ENCODE measurements at regions not wholly inside any gene's neighbourhood (a gene's known extent, or its start where the extent isn't known, plus 50 kb on each side); places are given as distances from the start of the nearest gene placed in this dataset.

GRCh38 chr1:112133487-112133886 lies 144.0 kb upstream of the KCND3 start:
- Histone ChIP-seq H3K4me2 (ENCODE audit: low read length) (no peak overlapping the region), H3K4me3 (ENCODE audit: low read depth, low read length, poor library complexity, severe bottlenecking) (no peak overlapping the region), H3K9me3 (ENCODE audit: low read length) (no peaks in the 10 kb centered on the region), H4K20me1 (ENCODE audit: insufficient read depth, low read length) (no peaks in the 10 kb centered on the region), H3K9me2 (ENCODE audit: low read depth, low read length) (no peaks in the 10 kb centered on the region), H3K9ac (ENCODE audit: low read length) (no peak overlapping the region), H3K27me3 (ENCODE audit: insufficient read depth, low read length) (no peaks in the 10 kb centered on the region), H3K79me2 (ENCODE audit: insufficient read depth, low read length) (no peaks in the 10 kb centered on the region), H3F3A (ENCODE audit: insufficient read depth, low read length) (no peaks in the 10 kb centered on the region), H3K4me1 (ENCODE audit: insufficient read depth, low read length, severe bottlenecking) (no peaks in the 10 kb centered on the region), H3K27ac (ENCODE audit: low read depth, low read length, poor library complexity, severe bottlenecking) (no peak overlapping the region), H2AFZ (ENCODE audit: low read length) (no peak overlapping the region), H3K36me3 (ENCODE audit: insufficient read depth, low read length) (no peaks in the 10 kb centered on the region)
- TF ChIP-seq CTCF (IDR thresholded peaks at IDR 0.05; ENCODE audit: low read length), result no peak
- TF ChIP-seq EZH2 (IDR thresholded peaks at IDR 0.05; ENCODE audit: borderline replicate concordance, low read length), result no peak

- H3K4me2 ChIP-seq (ENCODE audit: low read length), result no peak overlapping the region
- no peaks in the 10 kb centered on the region for H3K27me3 ChIP-seq (ENCODE audit: insufficient read depth, low read length)
- H3K27ac ChIP-seq (ENCODE audit: low read depth, low read length, poor library complexity, severe bottlenecking), result no peak overlapping the region
- H3K9me2 ChIP-seq (ENCODE audit: low read depth, low read length), result no peaks in the 10 kb centered on the region
- H3K4me3 ChIP-seq (ENCODE audit: low read depth, low read length, poor library complexity, severe bottlenecking), result no peak overlapping the region
- H3K4me1 ChIP-seq (ENCODE audit: insufficient read depth, low read length, severe bottlenecking), result no peaks in the 10 kb centered on the region
- no peaks in the 10 kb centered on the region for H3F3A ChIP-seq (ENCODE audit: insufficient read depth, low read length)
- H2AFZ ChIP-seq (ENCODE audit: low read length), result no peak overlapping the region
- no peaks in the 10 kb centered on the region for H3K9me3 ChIP-seq (ENCODE audit: low read length)
- H3K9ac ChIP-seq (ENCODE audit: low read length), result no peak overlapping the region
- TF ChIP-seq EZH2 (IDR thresholded peaks at IDR 0.05; ENCODE audit: borderline replicate concordance, low read length) (no peak), CTCF (IDR thresholded peaks at IDR 0.05; ENCODE audit: low read length) (no peak)
- H3K36me3 ChIP-seq (ENCODE audit: insufficient read depth, low read length), result no peaks in the 10 kb centered on the region
- no peaks in the 10 kb centered on the region for H3K79me2 ChIP-seq (ENCODE audit: insufficient read depth, low read length)
- no peaks in the 10 kb centered on the region for H4K20me1 ChIP-seq (ENCODE audit: insufficient read depth, low read length)
Observed at GRCh38 chr1:112140743-112141142, 151.3 kb upstream of the KCND3 start.

GRCh38 chr1:112141301-112141700 lies 151.8 kb upstream of the KCND3 start:
- no peak overlapping the region for H3K4me2 ChIP-seq (ENCODE audit: low read length)
- H3K36me3 ChIP-seq (ENCODE audit: insufficient read depth, low read length), result no peaks in the 10 kb centered on the region
- no peak overlapping the region for H3K27ac ChIP-seq (ENCODE audit: low read depth, low read length, poor library complexity, severe bottlenecking)
- H3K9me2 ChIP-seq (ENCODE audit: low read depth, low read length), result no peaks in the 10 kb centered on the region
- no peaks in the 10 kb centered on the region for H4K20me1 ChIP-seq (ENCODE audit: insufficient read depth, low read length)
- no peaks in the 10 kb centered on the region for H3K27me3 ChIP-seq (ENCODE audit: insufficient read depth, low read length)
- no peaks in the 10 kb centered on the region for H3F3A ChIP-seq (ENCODE audit: insufficient read depth, low read length)
- H3K4me3 ChIP-seq (ENCODE audit: low read depth, low read length, poor library complexity, severe bottlenecking), result no peak overlapping the region
- no peaks in the 10 kb centered on the region for H3K9me3 ChIP-seq (ENCODE audit: low read length)
- no peak overlapping the region for H3K9ac ChIP-seq (ENCODE audit: low read length)
- TF ChIP-seq EZH2 (IDR thresholded peaks at IDR 0.05; ENCODE audit: borderline replicate concordance, low read length) (no peak), CTCF (IDR thresholded peaks at IDR 0.05; ENCODE audit: low read length) (no peak)
- no peak overlapping the region for H2AFZ ChIP-seq (ENCODE audit: low read length)
- no peaks in the 10 kb centered on the region for H3K4me1 ChIP-seq (ENCODE audit: insufficient read depth, low read length, severe bottlenecking)
- H3K79me2 ChIP-seq (ENCODE audit: insufficient read depth, low read length), result no peaks in the 10 kb centered on the region
